H1 (cell line): ENCODE measurements at regions not wholly inside any gene's neighbourhood (a gene's known extent, or its start where the extent isn't known, plus 50 kb on each side); places are given as distances from the start of the nearest gene placed in this dataset.
A peak's percentile ranks its signal among the peaks of the same experiment; 100 is the strongest.

Experiments
- CTCF ChIA-PET: fragments of 300-600 bp; sonication (Branson Sonifier 250); formaldehyde crosslinking; loops from one replicate; lab custom pipeline; 2021; ENCODE audit not compliant: partially characterized antibody; lab: Charles Lee
- POLR2A ChIA-PET: fragments of 300-600 bp; sonication (Branson Sonifier 250); formaldehyde crosslinking; loops from one replicate; lab custom pipeline; 2021; ENCODE audit warnings: inconsistent platforms; ENCODE audit not compliant: partially characterized antibody; lab: Charles Lee
- DNase-seq, 2 experiments: peaks; one replicate each; pipeline versions ENCODE4 v3.0.0 to v3.0.0-alpha.2; 2010 to 2022; ENCODE audit warnings: low spot score in 2 of 2, low read depth in 1 of 2, mixed read lengths in 1 of 2
- FAIRE-seq: peaks from 2 replicates; lab custom pipeline; 2011; peaks lifted over from hg19 to GRCh38; lab: Jason Lieb, UNC
- H2AFZ ChIP-seq: 2 replicates; pipeline ENCODE4 v1.8.1; 2012; ENCODE audit warnings: low read length, inconsistent platforms
- H2AK5ac ChIP-seq: 2 replicates; pipeline ENCODE4 v1.6.1; 2013; ENCODE audit warnings: low read depth, low read length
- H2BK120ac ChIP-seq: replicated peaks from 2 replicates; pipeline ENCODE3; 2013; ENCODE audit warnings: low read depth, low read length, inconsistent platforms
- H2BK12ac ChIP-seq: 2 replicates; pipeline ENCODE4 v1.6.1; 2013; ENCODE audit warnings: low read depth, low read length
- H2BK15ac ChIP-seq: 2 replicates; pipeline ENCODE4 v1.6.1; 2013; ENCODE audit warnings: low read length
- H2BK20ac ChIP-seq: 2 replicates; pipeline ENCODE4 v1.6.1; 2013; ENCODE audit warnings: low read length
- H2BK5ac ChIP-seq: 2 replicates; pipeline ENCODE4 v1.6.1; 2013; ENCODE audit warnings: low read depth, low read length
- H3K14ac ChIP-seq: 2 replicates; pipeline ENCODE4 v1.6.1; 2013; ENCODE audit warnings: inconsistent platforms; ENCODE audit not compliant: insufficient read length
- H3K18ac ChIP-seq: 2 replicates; pipeline ENCODE4 v1.6.1; 2013; ENCODE audit warnings: low read length; ENCODE audit errors: extremely low read depth
- H3K23ac ChIP-seq: 2 replicates; pipeline ENCODE4 v1.6.1; 2013; ENCODE audit warnings: inconsistent platforms; ENCODE audit not compliant: insufficient read length
- H3K23me2 ChIP-seq: 2 replicates; pipeline ENCODE4 v1.6.1; 2013; ENCODE audit warnings: low read depth, low read length
- H3K27ac ChIP-seq: 2 replicates; pipeline ENCODE4 v1.6.1; 2011; ENCODE audit warnings: low read depth, low read length, inconsistent platforms
- H3K27me3 ChIP-seq, 4 experiments: replicated peaks in 1 of 4; 1 replicate in 1 of 4; 2 replicates in 3 of 4; pipeline versions ENCODE4 v1.6.1 to v1.8.1; 2011 to 2013; ENCODE audit warnings: low read length in 3 of 4, mild to moderate bottlenecking in 3 of 4, inconsistent platforms in 2 of 4, mixed read lengths in 2 of 4, moderate library complexity in 1 of 4; ENCODE audit not compliant: control insufficient read depth in 3 of 4, insufficient read depth in 3 of 4; ENCODE audit errors: extremely low read depth in 1 of 4
- H3K36me3 ChIP-seq, 4 experiments: 2 replicates each; pipeline versions ENCODE4 v1.6.1 to v1.8.1; 2011 to 2013; ENCODE audit warnings: mild to moderate bottlenecking in 4 of 4, low read length in 3 of 4, moderate library complexity in 2 of 4, control low read depth in 1 of 4, inconsistent platforms in 1 of 4; ENCODE audit not compliant: insufficient read depth in 4 of 4, control insufficient read depth in 2 of 4
- H3K4ac ChIP-seq: replicated peaks from 2 replicates; pipeline ENCODE3; 2013; ENCODE audit warnings: low read length, low read depth, mixed read lengths, inconsistent platforms; ENCODE audit not compliant: insufficient read length
- H3K4me1 ChIP-seq, 4 experiments: replicated peaks in 1 of 4; 1 replicate in 1 of 4; 2 replicates in 3 of 4; pipeline versions ENCODE4 v1.6.1 to v1.8.1; 2011 to 2013; ENCODE audit warnings: low read length in 3 of 4, inconsistent platforms in 2 of 4, mixed read lengths in 1 of 4; ENCODE audit not compliant: insufficient read depth in 4 of 4, control insufficient read depth in 3 of 4
- H3K4me2 ChIP-seq, 2 experiments: 2 replicates each; pipeline versions ENCODE4 v1.6.1 to v1.8.1; 2011 to 2013; ENCODE audit warnings: low read depth in 2 of 2, low read length in 2 of 2, control low read depth in 1 of 2, inconsistent platforms in 1 of 2, mild to moderate bottlenecking in 1 of 2; ENCODE audit not compliant: insufficient read depth in 1 of 2
- H3K4me3 ChIP-seq, 4 experiments: fragments of 200-600, 300-600 bp in 1 of 4; sonication (generic), shearing (Covaris generic), sonication (Bioruptor Twin) in 1 of 4; 2 replicates each; pipeline versions ENCODE4 v1.5.1 to v1.8.1; 2011 to 2016; ENCODE audit warnings: low read length in 4 of 4, low read depth in 3 of 4, control low read depth in 2 of 4, inconsistent platforms in 2 of 4, mild to moderate bottlenecking in 2 of 4, mixed read lengths in 1 of 4, moderate library complexity in 1 of 4; ENCODE audit not compliant: insufficient read depth in 2 of 4; ENCODE audit errors: extremely low read depth in 1 of 4
- H3K56ac ChIP-seq: replicated peaks from 2 replicates; pipeline ENCODE3; 2013; ENCODE audit warnings: low read depth, mild to moderate bottlenecking, mixed read lengths, low read length, inconsistent platforms; ENCODE audit not compliant: insufficient read length
- H3K79me1 ChIP-seq: 2 replicates; pipeline ENCODE4 v1.6.1; 2013; ENCODE audit warnings: low read depth, low read length, control low read depth
- H3K79me2 ChIP-seq, 2 experiments: 2 replicates each; pipeline versions ENCODE4 v1.6.1 to v1.8.1; 2012 to 2013; ENCODE audit warnings: low read length in 2 of 2, mild to moderate bottlenecking in 2 of 2, inconsistent platforms in 1 of 2; ENCODE audit not compliant: insufficient read depth in 2 of 2, control insufficient read depth in 1 of 2
- H3K9ac ChIP-seq, 4 experiments: replicated peaks in 1 of 4; 1 replicate in 1 of 4; 2 replicates in 3 of 4; pipeline versions ENCODE4 v1.6.1 to v1.8.1; 2011 to 2013; ENCODE audit warnings: low read depth in 3 of 4, low read length in 3 of 4, control low read depth in 2 of 4, mild to moderate bottlenecking in 2 of 4, moderate library complexity in 2 of 4, inconsistent platforms in 1 of 4; ENCODE audit errors: extremely low read depth in 1 of 4
- H3K9me3 ChIP-seq, 2 experiments: 2 replicates each; pipeline versions ENCODE4 v1.6.1 to v1.8.1; 2012 to 2013; ENCODE audit warnings: mild to moderate bottlenecking in 2 of 2, moderate library complexity in 2 of 2, control low read depth in 1 of 2, inconsistent platforms in 1 of 2, low read depth in 1 of 2, low read length in 1 of 2, mixed read lengths in 1 of 2; ENCODE audit not compliant: insufficient read depth in 2 of 2
- H4K20me1 ChIP-seq, 2 experiments: replicated peaks in 1 of 2; 2 replicates each; pipeline versions ENCODE3 to v1.8.1; 2011 to 2013; ENCODE audit warnings: inconsistent platforms in 2 of 2, low read length in 2 of 2, mild to moderate bottlenecking in 1 of 2; ENCODE audit not compliant: insufficient read depth in 2 of 2, control insufficient read depth in 1 of 2
- H4K5ac ChIP-seq: 2 replicates; pipeline ENCODE4 v1.6.1; 2013; ENCODE audit warnings: low read length, low read depth, mixed read lengths, inconsistent platforms; ENCODE audit not compliant: insufficient read length
- H4K8ac ChIP-seq: 2 replicates; pipeline ENCODE4 v1.8.0; 2013; ENCODE audit warnings: mild to moderate bottlenecking, moderate library complexity, low read length, inconsistent platforms; ENCODE audit not compliant: insufficient read depth; ENCODE audit errors: extremely low read depth
- H4K91ac ChIP-seq: replicated peaks from 2 replicates; pipeline ENCODE3; 2013; ENCODE audit warnings: low read length, mixed read lengths, inconsistent platforms; ENCODE audit not compliant: insufficient read length
- POLR2A ChIP-seq, 2 experiments: IDR thresholded peaks; 1 replicate in 1 of 2; 2 replicates in 1 of 2; pipeline ENCODE4 v1.6.1; 2011; ENCODE audit warnings: low read depth in 2 of 2, low read length in 2 of 2, mild to moderate bottlenecking in 2 of 2; ENCODE audit errors: control extremely low read depth in 1 of 2
- TEAD4 ChIP-seq: IDR thresholded peaks from 2 replicates; pipeline ENCODE4 v1.6.1; 2012; ENCODE audit warnings: low read depth, low read length, inconsistent platforms, mixed read lengths
- WGBS, 2 experiments: shearing (Covaris generic) in 1 of 2; methylation state at CpG; one replicate each; pipeline versions ENCODE4 v1.1.6 to v1.1.7; 2013 to 2015; ENCODE audit warnings: low lambda C conversion rate in 2 of 2, mixed read lengths in 2 of 2, inconsistent platforms in 1 of 2, low coverage in 1 of 2, missing lambda C conversion rate in 1 of 2; ENCODE audit not compliant: insufficient replicate concordance in 2 of 2, insufficient coverage in 1 of 2, insufficient read length in 1 of 2; ENCODE audit errors: extremely low coverage in 1 of 2, missing lambda C conversion rate in 1 of 2; 5-methylcytosine and 5-hydroxymethylcytosine counted together

DNA sequence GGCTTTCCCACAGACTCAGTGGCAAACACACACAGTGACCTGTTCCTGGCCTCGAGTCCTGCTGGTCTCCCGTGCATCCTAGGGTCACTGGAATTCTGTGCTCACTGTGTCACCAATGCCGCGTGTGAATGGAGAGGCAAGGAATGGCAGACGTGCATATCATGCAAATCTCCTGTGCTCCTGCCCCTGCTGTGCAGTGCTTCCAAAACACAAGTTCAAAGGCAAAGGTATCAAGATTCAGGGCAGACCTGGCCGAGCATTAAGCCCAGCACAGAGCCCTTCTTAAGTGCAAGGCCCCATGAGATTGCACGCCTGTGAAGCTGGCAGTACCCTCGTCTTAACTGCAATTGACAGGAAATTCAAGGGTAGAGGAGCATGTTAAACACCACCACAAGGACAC, 129.1 kb downstream of the NDUFA10 start:
- Histone ChIP-seq H4K5ac (no peak overlapping the region), H3K27me3 (no peaks in the 10 kb centered on the region), H2BK12ac (no peak overlapping the region), H3K4ac (no peak overlapping the region), H3K14ac (no peak overlapping the region), H3K79me1 (no peaks in the 10 kb centered on the region), H3K4me3 (no peak overlapping the region), H2BK15ac (no peak overlapping the region), H3K4me1 (peaks cover 0 to 6% (median 3%) of the 10 kb centered on the region in 4 experiments; a peak in 6 of 7 replicates), H2BK5ac (no peak overlapping the region), H4K20me1 (no peaks in the 10 kb centered on the region), H4K8ac (no peak overlapping the region), H3K27ac (no peak overlapping the region)
- DNase-seq = peak in 1 of 2 experiments; percentile 27
- TF ChIP-seq TEAD4 (0 out of 2 replicates have a peak, but pooled peaks have one; percentile 5), POLR2A (IDR thresholded peaks at IDR 0.05; ENCODE audit: control extremely low read depth in 1 of 2, low read depth in 2 of 2, low read length in 2 of 2) (no peak)
- TF ChIP-seq, all 59 proteins: peak for 1
- H4K91ac ChIP-seq = no peak overlapping the region
- no peaks in the 10 kb centered on the region; the same call in 1 of the 2 replicates for H3K23me2 ChIP-seq
- H3K36me3 ChIP-seq = no peaks in the 10 kb centered on the region
- no peak overlapping the region for H3K23ac ChIP-seq
- no peaks in the 10 kb centered on the region for H3K9me3 ChIP-seq
- H3K9ac ChIP-seq = no peak overlapping the region
- no peak overlapping the region for H3K18ac ChIP-seq
- H2BK120ac ChIP-seq = no peak overlapping the region
- H3K4me2 ChIP-seq = no peak overlapping the region; a peak in 1 of 4 replicates
- no peak for FAIRE-seq
- ChIA-PET POLR2A (no interaction called here), CTCF (no interaction called here)
- H3K79me2 ChIP-seq = no peaks in the 10 kb centered on the region
- H2AFZ ChIP-seq = peak overlapping the region; percentile 12; the same call in 1 of the 2 replicates
- no peak overlapping the region for H2AK5ac ChIP-seq
- H3K56ac ChIP-seq = no peak overlapping the region
- WGBS, 2 experiments = 66% methylated on average over 8 of the region's 8 CpGs; no CpG with 5 or more reads in 1 of the 2 experiments
- H2BK20ac ChIP-seq = no peak overlapping the region
